ENCODE measurements at regions not wholly inside any gene's neighbourhood (a gene's known extent, or its start where the extent isn't known, plus 50 kb on each side); places are given as distances from the start of the nearest gene placed in this dataset.

- Histone ChIP-seq H3K4me2 (ENCODE audit: extremely low read depth, insufficient read depth, low read length) (no peak overlapping the region), H3K27me3 (ENCODE audit: control insufficient read depth, insufficient read depth, low read length) (no peaks in the 10 kb centered on the region), H3K79me2 (ENCODE audit: control insufficient read depth, insufficient read depth, low read length) (no peaks in the 10 kb centered on the region), H3K9me3 (ENCODE audit: control insufficient read depth, insufficient read depth, low read depth, low read length) (no peaks in the 10 kb centered on the region), H3K4me1 (ENCODE audit: control insufficient read depth, extremely low read depth, insufficient read depth, low read length) (no peaks in the 10 kb centered on the region), H3K9ac (ENCODE audit: insufficient read depth, low read length) (no peak overlapping the region), H3K27ac (ENCODE audit: insufficient read depth, low read length) (no peak overlapping the region), H3K36me3 (ENCODE audit: control insufficient read depth, insufficient read depth, low read length) (no peaks in the 10 kb centered on the region), H3K4me3 (replicated peaks in 1 of 4; ENCODE audit: control extremely low read depth in 1 of 4, insufficient read depth in 1 of 4, low read depth in 3 of 4, low read length in 4 of 4) (no peak overlapping the region), H4K20me1 (ENCODE audit: control insufficient read depth, extremely low read depth, insufficient read depth, low read length) (peaks cover 1% of the 10 kb centered on the region), H2AFZ (ENCODE audit: low read length) (no peak overlapping the region)
- no peak for DNase-seq (ENCODE audit: low read depth in 2 of 2)
- TF ChIP-seq, protein P1, sequence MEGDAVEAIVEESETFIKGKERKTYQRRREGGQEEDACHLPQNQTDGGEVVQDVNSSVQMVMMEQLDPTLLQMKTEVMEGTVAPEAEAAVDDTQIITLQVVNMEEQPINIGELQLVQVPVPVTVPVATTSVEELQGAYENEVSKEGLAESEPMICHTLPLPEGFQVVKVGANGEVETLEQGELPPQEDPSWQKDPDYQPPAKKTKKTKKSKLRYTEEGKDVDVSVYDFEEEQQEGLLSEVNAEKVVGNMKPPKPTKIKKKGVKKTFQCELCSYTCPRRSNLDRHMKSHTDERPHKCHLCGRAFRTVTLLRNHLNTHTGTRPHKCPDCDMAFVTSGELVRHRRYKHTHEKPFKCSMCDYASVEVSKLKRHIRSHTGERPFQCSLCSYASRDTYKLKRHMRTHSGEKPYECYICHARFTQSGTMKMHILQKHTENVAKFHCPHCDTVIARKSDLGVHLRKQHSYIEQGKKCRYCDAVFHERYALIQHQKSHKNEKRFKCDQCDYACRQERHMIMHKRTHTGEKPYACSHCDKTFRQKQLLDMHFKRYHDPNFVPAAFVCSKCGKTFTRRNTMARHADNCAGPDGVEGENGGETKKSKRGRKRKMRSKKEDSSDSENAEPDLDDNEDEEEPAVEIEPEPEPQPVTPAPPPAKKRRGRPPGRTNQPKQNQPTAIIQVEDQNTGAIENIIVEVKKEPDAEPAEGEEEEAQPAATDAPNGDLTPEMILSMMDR (conservative IDR thresholded peaks at IDR 0.05 in 1 of 2, IDR thresholded peaks at IDR 0.05 in 1 of 2; ENCODE audit: low read depth in 1 of 2, low read length in 2 of 2), result no peak
- TF ChIP-seq EZH2 (IDR thresholded peaks at IDR 0.05; ENCODE audit: low read length, missing control alignments), result no peak
These were observed 68.2 kb upstream of the GK2 start for GRCh38 chr4:79476196-79476595.

DNA sequence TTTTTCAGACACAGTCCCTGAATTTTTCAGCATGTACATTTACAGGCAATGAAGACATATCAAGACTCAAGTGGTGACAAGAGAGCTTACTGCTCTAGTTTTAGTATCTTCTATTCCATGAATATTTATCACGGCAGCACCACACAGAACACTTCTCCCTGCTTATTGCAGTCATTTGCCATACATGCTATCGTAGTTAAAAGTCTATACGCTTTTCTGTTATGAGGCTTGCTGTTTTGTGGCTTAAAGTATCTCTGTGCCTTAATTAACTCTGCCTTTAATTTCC lies 65.4 kb upstream of the GK2 start:
- peaks cover 1% of the 10 kb centered on the region for H4K20me1 ChIP-seq (ENCODE audit: control insufficient read depth, extremely low read depth, insufficient read depth, low read length)
- DNase-seq (ENCODE audit: low read depth in 2 of 2), result no peak
- no peak overlapping the region for H3K4me3 ChIP-seq (replicated peaks in 1 of 4; ENCODE audit: control extremely low read depth in 1 of 4, insufficient read depth in 1 of 4, low read depth in 3 of 4, low read length in 4 of 4)
- TF ChIP-seq EZH2 (IDR thresholded peaks at IDR 0.05; ENCODE audit: low read length, missing control alignments), result no peak
- TF ChIP-seq, protein P1 (conservative IDR thresholded peaks at IDR 0.05 in 1 of 2, IDR thresholded peaks at IDR 0.05 in 1 of 2; ENCODE audit: low read depth in 1 of 2, low read length in 2 of 2), result no peak
- H3K79me2 ChIP-seq (ENCODE audit: control insufficient read depth, insufficient read depth, low read length), result no peaks in the 10 kb centered on the region
- H2AFZ ChIP-seq (ENCODE audit: low read length), result no peak overlapping the region
- no peaks in the 10 kb centered on the region for H3K9me3 ChIP-seq (ENCODE audit: control insufficient read depth, insufficient read depth, low read depth, low read length)
- H3K4me1 ChIP-seq (ENCODE audit: control insufficient read depth, extremely low read depth, insufficient read depth, low read length), result no peaks in the 10 kb centered on the region
- no peak overlapping the region for H3K9ac ChIP-seq (ENCODE audit: insufficient read depth, low read length)
- H3K27ac ChIP-seq (ENCODE audit: insufficient read depth, low read length), result no peak overlapping the region
- no peaks in the 10 kb centered on the region for H3K36me3 ChIP-seq (ENCODE audit: control insufficient read depth, insufficient read depth, low read length)
- no peaks in the 10 kb centered on the region for H3K27me3 ChIP-seq (ENCODE audit: control insufficient read depth, insufficient read depth, low read length)
- H3K4me2 ChIP-seq (ENCODE audit: extremely low read depth, insufficient read depth, low read length), result no peak overlapping the region

DNA sequence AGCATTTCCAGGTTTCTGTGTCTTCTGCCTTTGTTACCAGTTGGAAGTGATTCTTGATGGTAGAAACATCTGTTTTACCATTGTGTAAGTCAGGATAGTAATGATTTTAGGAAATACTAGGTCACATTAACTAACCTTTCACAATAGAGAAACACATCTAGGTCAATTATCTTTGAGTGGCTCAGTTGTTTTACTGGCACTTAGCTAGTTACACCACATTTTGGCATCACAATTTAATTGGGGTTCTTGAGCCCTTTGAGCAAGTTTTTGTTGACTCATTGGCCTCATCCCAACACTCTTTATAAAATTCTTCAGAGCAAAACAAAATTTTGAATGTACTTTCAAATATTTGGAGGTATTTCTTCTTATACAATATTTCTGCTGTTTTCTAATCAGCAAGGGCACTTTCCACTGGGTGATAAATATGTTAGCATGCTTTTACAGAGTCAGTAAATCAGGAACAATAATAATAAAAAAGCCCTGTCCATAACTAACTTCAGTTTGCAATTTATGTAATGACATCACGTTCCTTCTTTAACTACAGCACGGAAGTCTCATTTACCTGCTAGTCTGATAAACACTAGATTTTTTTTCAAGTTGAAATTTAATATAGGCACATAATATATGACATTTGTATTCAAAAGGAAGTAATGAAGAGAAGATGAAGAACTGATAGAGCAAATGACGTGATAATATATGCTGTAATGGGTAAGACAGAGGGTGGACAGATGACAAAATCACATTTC lies 64.8 kb upstream of the GK2 start:
- no peak overlapping the region for H3K4me2 ChIP-seq (ENCODE audit: extremely low read depth, insufficient read depth, low read length)
- TF ChIP-seq, protein P1 (conservative IDR thresholded peaks at IDR 0.05 in 1 of 2, IDR thresholded peaks at IDR 0.05 in 1 of 2; ENCODE audit: low read depth in 1 of 2, low read length in 2 of 2), result no peak
- TF ChIP-seq EZH2 (IDR thresholded peaks at IDR 0.05; ENCODE audit: low read length, missing control alignments), result no peak
- H3K9ac ChIP-seq (ENCODE audit: insufficient read depth, low read length), result no peak overlapping the region
- H3K27me3 ChIP-seq (ENCODE audit: control insufficient read depth, insufficient read depth, low read length), result no peaks in the 10 kb centered on the region
- H3K9me3 ChIP-seq (ENCODE audit: control insufficient read depth, insufficient read depth, low read depth, low read length), result no peaks in the 10 kb centered on the region
- no peak for DNase-seq (ENCODE audit: low read depth in 2 of 2)
- peaks cover 1% of the 10 kb centered on the region for H4K20me1 ChIP-seq (ENCODE audit: control insufficient read depth, extremely low read depth, insufficient read depth, low read length)
- no peaks in the 10 kb centered on the region for H3K36me3 ChIP-seq (ENCODE audit: control insufficient read depth, insufficient read depth, low read length)
- no peaks in the 10 kb centered on the region for H3K79me2 ChIP-seq (ENCODE audit: control insufficient read depth, insufficient read depth, low read length)
- no peak overlapping the region for H2AFZ ChIP-seq (ENCODE audit: low read length)
- no peak overlapping the region for H3K27ac ChIP-seq (ENCODE audit: insufficient read depth, low read length)
- H3K4me1 ChIP-seq (ENCODE audit: control insufficient read depth, extremely low read depth, insufficient read depth, low read length), result no peaks in the 10 kb centered on the region
- H3K4me3 ChIP-seq (replicated peaks in 1 of 4; ENCODE audit: control extremely low read depth in 1 of 4, insufficient read depth in 1 of 4, low read depth in 3 of 4, low read length in 4 of 4), result no peak overlapping the region
